Activated CD8-positive, alpha-beta memory T cell treated with anti-CD3 and anti-CD28 coated beads, Interleukin-2, amount 50 U/mL, for 24 hours (primary cell): ENCODE measurements at regions not wholly inside any gene's neighbourhood (a gene's known extent, or its start where the extent isn't known, plus 50 kb on each side); places are given as distances from the start of the nearest gene placed in this dataset.
"Not testable (repeated sequence)": the region's sequence is repeated elsewhere in the genome, so short reads cannot be mapped to it uniquely, and the experiment has no call there.

Experiments
- DNase-seq: peaks from one replicate; pipeline ENCODE4 v3.0.0-alpha.2; 2020; ENCODE audit errors: extremely low read depth

DNA sequence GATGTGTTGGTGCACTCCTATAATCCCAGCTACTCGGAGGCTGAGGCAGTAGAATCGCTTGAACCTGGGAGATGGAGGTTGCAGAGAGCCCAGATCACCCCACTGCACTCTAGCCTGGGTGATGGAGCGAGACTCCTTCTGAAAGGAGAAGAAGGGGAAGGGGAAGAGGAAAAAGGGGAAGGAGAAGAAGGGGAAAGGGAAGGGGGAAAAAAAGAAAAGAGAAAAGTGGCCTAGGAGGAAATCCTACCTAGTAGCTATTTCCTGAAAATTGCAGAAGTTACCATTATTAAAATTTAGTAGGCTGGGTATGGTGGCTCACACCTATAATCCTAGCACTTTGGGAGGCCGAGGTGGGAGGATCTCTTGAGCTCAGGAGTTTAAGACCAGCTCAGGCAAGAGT lies 67.4 kb downstream of the ARRDC3 start:
- no peak for DNase-seq

- DNase-seq, result peak; percentile 71
These were observed 69.1 kb downstream of the ARRDC3 start for GRCh38 chr5:91313757-91314673.

DNA sequence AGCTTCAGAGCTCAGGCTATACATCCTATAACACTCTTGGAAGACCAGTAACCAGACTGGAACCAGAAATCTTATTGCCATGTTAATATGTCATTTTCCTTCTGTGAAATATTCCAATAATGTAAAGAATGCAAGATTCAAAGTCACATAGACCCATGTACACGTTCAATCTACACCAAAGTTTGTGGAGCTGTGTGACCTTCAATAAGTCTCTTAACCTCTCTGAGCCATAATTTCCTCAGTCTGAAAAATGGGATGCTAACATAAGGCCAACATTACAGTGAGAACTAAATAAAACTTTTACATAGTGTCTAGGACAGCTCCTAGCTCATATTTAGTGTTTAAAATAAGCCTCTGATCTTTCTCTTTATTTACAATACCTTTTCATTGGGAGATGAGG lies 70.4 kb downstream of the ARRDC3 start:
- DNase-seq, result no peak

- DNase-seq, result peak; percentile 28
These were observed 71.2 kb downstream of the ARRDC3 start for GRCh38 chr5:91311697-91312501.

GRCh38 chr5:91311168-91311696 lies 71.9 kb downstream of the ARRDC3 start:
- no peak for DNase-seq

DNA sequence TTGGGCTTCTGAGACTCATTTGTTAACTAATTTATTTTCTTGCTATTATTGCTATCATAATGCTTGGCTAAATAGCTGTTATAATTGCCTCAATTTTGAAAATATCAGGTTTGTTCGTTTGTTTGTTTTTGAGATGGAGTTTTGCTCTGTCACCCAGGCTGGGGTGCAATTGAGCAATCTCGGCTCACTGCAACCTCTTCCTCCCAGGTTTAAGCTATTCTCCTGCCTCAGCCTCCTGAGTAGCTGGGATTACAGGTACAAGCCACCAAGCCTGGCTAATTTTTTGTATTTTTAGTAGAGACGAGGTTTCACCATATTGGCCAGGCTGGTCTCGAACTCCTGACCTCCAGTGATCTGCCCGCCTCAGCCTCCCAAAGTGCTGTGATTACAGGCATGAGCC lies 75.0 kb downstream of the ARRDC3 start:
- DNase-seq, result not testable (repeated sequence)

DNA sequence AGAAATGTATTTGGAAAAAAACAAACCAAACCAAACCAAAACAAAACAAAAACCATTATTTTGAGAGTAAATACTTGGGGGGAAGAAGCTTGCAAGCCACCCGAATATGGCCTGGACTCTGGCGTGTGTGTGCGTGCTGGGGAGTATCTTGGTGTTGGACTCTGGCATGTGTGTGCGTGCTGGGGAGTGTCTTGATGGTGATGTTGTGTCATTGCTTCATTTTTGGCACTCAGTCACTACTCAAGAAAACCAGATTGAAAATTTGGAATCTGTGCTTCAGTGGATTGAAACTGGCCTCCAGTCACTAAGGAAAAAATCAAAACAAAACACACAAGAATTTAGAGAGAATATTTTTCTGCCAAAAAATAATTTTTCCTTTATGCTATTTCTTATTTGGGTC lies 76.1 kb downstream of the ARRDC3 start:
- DNase-seq, result no peak

- DNase-seq, result no peak
These were observed 76.6 kb downstream of the ARRDC3 start for GRCh38 chr5:91306497-91306896.

DNA sequence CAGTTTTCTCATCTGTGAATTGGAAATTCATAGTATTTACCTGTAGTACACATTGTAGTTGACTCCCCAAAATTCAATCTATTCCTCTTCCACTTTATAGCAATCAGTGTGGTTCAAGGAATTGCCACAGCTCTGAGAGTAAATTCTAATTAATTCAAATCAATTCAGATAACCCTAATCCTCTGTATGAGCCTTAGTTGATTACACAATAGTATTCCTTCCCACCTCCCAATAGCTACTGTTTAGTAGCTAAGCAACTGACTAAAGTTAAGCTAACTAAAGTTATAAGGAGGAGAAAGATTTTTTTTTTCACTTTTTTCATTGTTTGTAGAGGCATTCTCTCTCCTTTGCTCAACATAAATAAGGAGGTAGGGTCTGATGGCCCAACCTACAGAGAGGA lies 77.5 kb downstream of the ARRDC3 start:
- DNase-seq, result no peak

DNA sequence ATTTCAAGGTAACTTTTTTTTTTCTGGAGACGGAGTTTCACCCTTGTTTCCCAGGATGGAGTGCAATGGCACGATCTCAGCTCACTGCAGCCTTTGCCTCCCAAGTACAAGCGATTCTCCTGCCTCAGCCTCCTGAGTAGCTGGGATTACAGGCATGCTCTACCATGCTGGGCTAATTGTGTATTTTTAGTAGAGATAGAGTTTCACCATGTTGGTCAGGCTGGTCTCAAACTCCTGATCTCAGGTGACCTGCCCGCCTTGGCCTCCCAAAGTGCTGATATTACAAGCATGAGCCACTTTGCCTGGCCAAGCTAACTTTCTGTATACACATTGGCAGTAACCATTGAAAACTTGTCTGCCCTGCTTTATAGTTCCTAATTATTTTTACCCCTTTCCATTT lies 79.1 kb downstream of the ARRDC3 start:
- not testable (repeated sequence) for DNase-seq

- DNase-seq, result no peak
These were observed 80.2 kb downstream of the ARRDC3 start for GRCh38 chr5:91302958-91303357.

DNA sequence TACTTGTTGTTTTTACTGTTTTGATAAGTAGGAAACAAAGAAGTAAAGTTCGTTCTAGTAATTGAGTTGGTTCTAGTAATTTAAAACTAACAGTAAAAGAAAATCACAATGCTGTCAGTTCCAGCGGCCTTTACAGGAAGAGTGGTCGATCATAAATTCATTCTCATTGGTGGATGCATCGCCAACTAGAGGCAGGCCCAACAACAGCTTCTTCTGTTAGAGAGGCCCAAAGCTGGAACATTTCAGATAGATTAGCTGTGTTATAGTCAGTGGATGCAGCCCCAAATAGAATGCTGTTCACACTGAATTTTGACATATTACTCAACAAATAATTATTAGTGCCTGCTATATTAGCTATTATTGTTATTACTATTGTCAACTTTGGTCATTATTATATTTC lies 80.8 kb downstream of the ARRDC3 start:
- DNase-seq, result no peak

DNA sequence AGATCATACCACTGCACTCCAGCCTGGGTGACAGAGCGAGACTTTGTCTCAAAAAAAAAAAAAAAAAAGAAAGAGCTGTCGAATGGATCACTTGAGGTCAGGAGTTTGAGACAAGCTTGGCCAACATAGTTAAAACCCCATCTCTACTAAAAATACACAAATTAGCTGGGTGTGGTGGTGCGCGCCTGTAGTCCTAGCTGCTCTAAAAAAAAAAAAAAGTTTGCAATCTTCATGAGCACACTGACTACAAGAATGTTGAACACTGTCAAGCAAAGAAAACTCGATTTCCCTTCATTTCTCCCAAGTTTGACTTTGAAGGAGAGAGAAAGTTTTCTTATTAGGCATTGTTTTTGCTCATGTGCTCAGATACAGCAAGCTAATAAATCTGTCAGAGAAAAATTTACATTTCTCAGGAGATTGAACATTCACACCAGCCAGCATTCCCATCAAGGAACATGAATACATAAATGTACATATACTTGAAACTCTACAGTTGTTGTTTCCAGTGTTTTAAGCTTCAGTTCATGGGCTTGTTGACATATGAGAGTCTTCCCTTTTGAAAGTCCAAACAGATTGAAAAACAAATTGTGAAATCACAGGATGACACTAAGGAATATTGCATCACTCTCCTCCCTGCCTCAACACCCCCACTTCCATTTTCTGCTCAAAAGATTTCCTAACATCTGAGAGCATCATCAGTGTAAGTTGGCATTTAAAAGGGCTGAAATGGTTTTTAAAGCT lies 81.8 kb downstream of the ARRDC3 start:
- DNase-seq, result no peak

GRCh38 chr5:91297994-91298393 lies 85.1 kb downstream of the ARRDC3 start:
- no peak for DNase-seq

GRCh38 chr5:91296674-91297143 lies 86.4 kb downstream of the ARRDC3 start:
- no peak for DNase-seq

DNA sequence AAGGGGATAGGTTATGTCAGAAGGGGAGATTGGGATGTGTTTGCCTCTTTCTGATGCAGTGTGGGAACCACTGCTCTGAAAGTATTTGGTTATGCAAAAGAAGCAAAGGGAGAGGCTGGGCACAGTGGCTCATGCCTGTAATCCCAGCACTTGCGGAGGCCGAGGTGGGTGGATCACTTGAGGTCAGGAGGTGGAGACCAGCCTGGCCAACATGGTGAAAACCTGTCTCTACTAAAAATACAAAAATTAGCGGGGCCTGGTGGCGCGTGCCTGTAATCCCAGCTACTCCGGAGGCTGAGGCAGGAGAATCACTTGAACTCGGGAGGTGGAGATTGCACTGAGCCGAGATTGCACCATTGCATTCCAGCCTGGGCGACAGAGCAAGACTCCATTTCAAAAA lies 87.0 kb downstream of the ARRDC3 start:
- DNase-seq, result not testable (repeated sequence)

DNA sequence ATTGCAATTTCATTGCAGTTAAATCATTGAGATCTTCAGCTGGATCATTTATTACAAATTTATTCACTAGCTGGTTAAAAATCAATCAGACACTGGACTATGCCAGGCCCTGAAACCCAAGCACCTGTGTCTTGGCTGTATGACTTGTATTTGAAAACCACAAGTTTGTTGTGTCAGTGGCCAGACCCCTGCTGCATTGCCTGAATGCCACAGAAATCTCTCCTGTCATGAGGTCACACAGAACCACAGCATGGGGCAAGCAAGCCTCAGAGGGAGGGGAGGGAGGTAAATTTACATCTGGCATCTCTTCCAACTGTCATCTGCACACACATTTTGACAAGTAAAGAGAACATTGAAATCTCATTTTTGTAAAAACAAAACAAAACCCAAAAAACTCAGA lies 90.0 kb downstream of the ARRDC3 start:
- no peak for DNase-seq

- no peak for DNase-seq
These were observed 91.2 kb downstream of the ARRDC3 start for GRCh38 chr5:91291628-91292569.

DNA sequence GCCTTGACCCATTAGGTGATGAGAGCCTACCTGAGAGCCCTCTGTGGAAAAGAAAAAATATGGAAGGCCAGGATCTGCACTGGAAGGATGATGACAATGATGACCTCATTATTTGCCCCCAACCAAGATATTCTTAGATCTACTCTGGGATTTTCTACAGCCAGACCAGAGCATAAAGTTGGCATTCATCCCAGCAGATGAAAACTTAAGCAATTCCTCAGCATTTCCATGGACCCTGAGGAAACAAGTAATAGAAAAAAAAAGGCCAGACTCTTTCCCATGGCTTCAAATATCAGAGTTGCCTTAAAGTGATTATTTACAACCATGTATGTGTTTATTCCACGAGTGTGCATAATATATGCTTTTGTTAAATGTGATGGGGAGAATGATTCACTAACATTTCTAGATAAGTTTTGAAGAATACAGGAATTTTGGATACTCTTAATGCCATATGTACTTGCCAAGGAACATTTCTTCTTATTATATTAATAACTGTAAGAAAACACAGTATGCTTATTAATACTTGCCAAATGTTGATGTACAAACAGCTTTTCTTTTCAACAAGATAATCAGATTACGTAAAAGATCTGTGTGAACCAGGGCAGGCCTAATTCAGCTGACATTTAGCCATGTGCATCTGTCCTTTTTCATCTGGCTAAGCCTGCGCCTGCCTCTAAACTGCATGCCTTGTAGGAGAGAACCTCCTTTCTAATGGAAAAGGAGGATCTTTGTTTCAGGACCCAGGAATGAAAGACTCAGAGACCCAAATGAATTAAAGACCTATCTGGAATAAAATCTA lies 94.8 kb downstream of the ARRDC3 start:
- DNase-seq, result no peak

- DNase-seq, result not testable (repeated sequence)
These were observed 98.1 kb downstream of the ARRDC3 start for GRCh38 chr5:91285062-91285461.
